CD14-positive monocyte (primary cell): ENCODE measurements at regions not wholly inside any gene's neighbourhood (a gene's known extent, or its start where the extent isn't known, plus 50 kb on each side); places are given as distances from the start of the nearest gene placed in this dataset.

Experiments
- DNase-seq, 3 donors: peaks; one replicate each; pipeline ENCODE4 v3.0.0-alpha.2; 2011 to 2022
- H2AFZ ChIP-seq: 2 replicates; pipeline ENCODE4 v1.6.0; 2012; ENCODE audit warnings: mild to moderate bottlenecking, low read depth, low read length, inconsistent platforms; ENCODE audit not compliant: insufficient read depth, poor library complexity, severe bottlenecking
- H3K27ac ChIP-seq, 2 donors: 1 replicate in 1 of 2; 2 replicates in 1 of 2; pipeline ENCODE4 v1.5.1; 2012 to 2013; ENCODE audit warnings: low read length in 2 of 2, control low read depth in 1 of 2, inconsistent platforms in 1 of 2, low read depth in 1 of 2, mild to moderate bottlenecking in 1 of 2
- H3K27me3 ChIP-seq, 2 donors: one replicate each; pipeline versions ENCODE4 v1.6.0 to v1.6.1; 2011 to 2013; ENCODE audit warnings: low read length in 2 of 2; ENCODE audit not compliant: control insufficient read depth in 2 of 2, insufficient read depth in 2 of 2
- H3K36me3 ChIP-seq, 2 donors: replicated peaks in 1 of 2; 1 replicate in 1 of 2; 2 replicates in 1 of 2; pipeline versions ENCODE4 v1.5.1 to v1.6.1; 2012 to 2013; ENCODE audit warnings: low read length in 2 of 2, control low read depth in 1 of 2, inconsistent platforms in 1 of 2, mild to moderate bottlenecking in 1 of 2; ENCODE audit not compliant: insufficient read depth in 2 of 2, control insufficient read depth in 1 of 2
- H3K4me1 ChIP-seq, 2 donors: 1 replicate in 1 of 2; 2 replicates in 1 of 2; pipeline versions ENCODE4 v1.5.1 to v1.6.1; 2012 to 2013; ENCODE audit warnings: low read length in 2 of 2, control low read depth in 1 of 2, inconsistent platforms in 1 of 2, mild to moderate bottlenecking in 1 of 2, moderate library complexity in 1 of 2; ENCODE audit not compliant: insufficient read depth in 2 of 2, control insufficient read depth in 1 of 2
- H3K4me2 ChIP-seq: replicated peaks from 2 replicates; pipeline ENCODE3; 2012; ENCODE audit warnings: low read length, moderate library complexity, mild to moderate bottlenecking; ENCODE audit not compliant: poor library complexity, severe bottlenecking; ENCODE audit errors: extremely low read depth
- H3K4me3 ChIP-seq, 3 experiments: fragments of 200-600 bp in 1 of 3; sonication (generic) in 1 of 3; replicated peaks in 1 of 3; 1 replicate in 2 of 3; 2 replicates in 1 of 3; pipeline ENCODE4 v1.5.1; 2011 to 2013; ENCODE audit warnings: low read length in 3 of 3, mild to moderate bottlenecking in 3 of 3, control low read depth in 2 of 3, low read depth in 2 of 3, inconsistent platforms in 1 of 3, moderate library complexity in 1 of 3
- H3K79me2 ChIP-seq: 2 replicates; pipeline ENCODE4 v1.6.0; 2012; ENCODE audit warnings: mild to moderate bottlenecking, control low read depth, inconsistent platforms, low read length, moderate library complexity; ENCODE audit not compliant: insufficient read depth
- H3K9ac ChIP-seq: 2 replicates; pipeline ENCODE4 v1.6.0; 2017; ENCODE audit warnings: low read length, mild to moderate bottlenecking; ENCODE audit not compliant: insufficient read depth, poor library complexity, severe bottlenecking
- H3K9me3 ChIP-seq, 2 donors: replicated peaks in 1 of 2; 1 replicate in 1 of 2; 2 replicates in 1 of 2; pipeline versions ENCODE4 v1.5.1 to v1.6.1; 2012 to 2013; ENCODE audit warnings: low read length in 2 of 2, control low read depth in 1 of 2; ENCODE audit not compliant: control insufficient read depth in 1 of 2, insufficient read depth in 1 of 2
- H4K20me1 ChIP-seq: 2 replicates; pipeline ENCODE4 v1.6.0; 2012; ENCODE audit warnings: mild to moderate bottlenecking, low read length, control low read depth, moderate library complexity; ENCODE audit not compliant: insufficient read depth
- H3K27ac Mint-ChIP-seq, 7 donors: one replicate each; pipeline ENCODE4 v1.8.0; 2020; ENCODE audit warnings: mild to moderate bottlenecking in 7 of 7, mixed read lengths in 7 of 7, moderate library complexity in 6 of 7, inconsistent platforms in 2 of 7
- H3K27me3 Mint-ChIP-seq, 3 donors: one replicate each; pipeline ENCODE4 v1.8.0; 2021 to 2022; ENCODE audit warnings: low read depth in 3 of 3, mild to moderate bottlenecking in 3 of 3, mixed read lengths in 3 of 3, moderate library complexity in 3 of 3, inconsistent platforms in 1 of 3
- H3K36me3 Mint-ChIP-seq, 2 donors: one replicate each; pipeline ENCODE4 v1.8.0; 2020; ENCODE audit warnings: mixed read lengths in 2 of 2, inconsistent platforms in 1 of 2, mild to moderate bottlenecking in 1 of 2
- H3K4me1 Mint-ChIP-seq: one replicate; pipeline ENCODE4 v1.8.0; 2020; ENCODE audit warnings: mild to moderate bottlenecking, mixed read lengths
- H3K4me3 Mint-ChIP-seq, 2 donors: one replicate each; pipeline ENCODE4 v1.8.0; 2020; ENCODE audit warnings: mild to moderate bottlenecking in 2 of 2, mixed read lengths in 2 of 2, moderate library complexity in 1 of 2
- H3K9me3 Mint-ChIP-seq, 7 donors: one replicate each; pipeline ENCODE4 v1.8.0; 2020 to 2022; ENCODE audit warnings: mixed read lengths in 7 of 7, mild to moderate bottlenecking in 6 of 7, moderate library complexity in 6 of 7, inconsistent platforms in 2 of 7
- CTCF ChIP-seq: fragments of 200-600 bp; IDR thresholded peaks from one replicate; pipeline ENCODE4 v1.8.0; 2022; ENCODE audit warnings: antibody characterized with exemption, mild to moderate bottlenecking
- WGBS: methylation state at CpG from one replicate; pipeline ENCODE4 v1.1.5; 2013; ENCODE audit warnings: missing lambda C conversion rate; ENCODE audit not compliant: insufficient coverage; 5-methylcytosine and 5-hydroxymethylcytosine counted together
- intact Hi-C, 2 donors: fragments of 100-400 bp; cut with micrococcal nuclease; formaldehyde crosslinking; loops; one replicate each; pipeline versions ENCODE4 v1.15.0 to v1.15.1; 2023

- H3K27ac Mint-ChIP-seq, result no peak overlapping the region
- no peaks in the 10 kb centered on the region for H3K9me3 ChIP-seq
- no peak overlapping the region for H3K27ac ChIP-seq
- no peak overlapping the region for H3K9ac ChIP-seq
- no peaks in the 10 kb centered on the region for H3K4me1 Mint-ChIP-seq
- H3K27me3 Mint-ChIP-seq, result peaks cover 0 to 2% (median 0%) of the 10 kb centered on the region in 3 donors
- no peaks in the 10 kb centered on the region for H3K79me2 ChIP-seq
- intact Hi-C loops, result no loop called here
- H3K4me3 Mint-ChIP-seq, result no peak overlapping the region
- H2AFZ ChIP-seq, result no peak overlapping the region
- no peaks in the 10 kb centered on the region for H3K36me3 ChIP-seq
- no peak for TF ChIP-seq CTCF
- H3K4me2 ChIP-seq, result no peak overlapping the region
- no peaks in the 10 kb centered on the region for H3K27me3 ChIP-seq
- no peak overlapping the region for H3K4me3 ChIP-seq
- H3K9me3 Mint-ChIP-seq, result peaks cover 0 to 3% (median 0%) of the 10 kb centered on the region in 7 donors
- WGBS, result no CpG with 5 or more reads among the region's 4 CpGs
- no peaks in the 10 kb centered on the region for H4K20me1 ChIP-seq
- H3K4me1 ChIP-seq, result no peaks in the 10 kb centered on the region
- no peaks in the 10 kb centered on the region for H3K36me3 Mint-ChIP-seq
- DNase-seq, result no peak
Measured at GRCh38 chr16:60763869-60764268, 1272.4 kb downstream of the CDH8 start.

- intact Hi-C loops, result no loop called here
- H3K4me1 ChIP-seq, result no peaks in the 10 kb centered on the region
- no peaks in the 10 kb centered on the region for H4K20me1 ChIP-seq
- no peaks in the 10 kb centered on the region for H3K9me3 ChIP-seq
- no peaks in the 10 kb centered on the region for H3K4me1 Mint-ChIP-seq
- H3K9ac ChIP-seq, result no peak overlapping the region
- no peak for TF ChIP-seq CTCF
- DNase-seq, result no peak
- H3K27ac ChIP-seq, result no peak overlapping the region
- H2AFZ ChIP-seq, result no peak overlapping the region
- H3K36me3 Mint-ChIP-seq, result no peaks in the 10 kb centered on the region
- peaks cover 0 to 2% (median 0%) of the 10 kb centered on the region in 7 donors for H3K9me3 Mint-ChIP-seq
- H3K27me3 ChIP-seq, result no peaks in the 10 kb centered on the region
- no peaks in the 10 kb centered on the region for H3K79me2 ChIP-seq
- no peak overlapping the region for H3K4me3 Mint-ChIP-seq
- H3K27ac Mint-ChIP-seq, result no peak overlapping the region
- no peak overlapping the region for H3K4me2 ChIP-seq
- H3K36me3 ChIP-seq, result no peaks in the 10 kb centered on the region
- peaks cover 0 to 2% (median 0%) of the 10 kb centered on the region in 3 donors for H3K27me3 Mint-ChIP-seq
- H3K4me3 ChIP-seq, result no peak overlapping the region
Measured at GRCh38 chr16:60755907-60756306, 1280.3 kb downstream of the CDH8 start.
